ENCODE measurements at regions not wholly inside any gene's neighbourhood (a gene's known extent, or its start where the extent isn't known, plus 50 kb on each side); places are given as distances from the start of the nearest gene placed in this dataset.

- TF ChIP-seq EZH2 (IDR thresholded peaks at IDR 0.05) (no peak), POLR2AphosphoS5 (IDR thresholded peaks at IDR 0.05; ENCODE audit: borderline replicate concordance, low read depth, low read length) (no peak), FOXP2 (optimal IDR thresholded peaks at IDR 0.05; ENCODE audit: control extremely low read depth, extremely low read length, insufficient read depth) (no peak)
Measured at GRCh38 chr1:79472067-79472656, 465.6 kb upstream of the ADGRL4 start.

All from SK-N-MC (cell line).